CD4-positive, alpha-beta T cell treated with Interleukin-17A for 4 hours (primary cell): ENCODE measurements at regions not wholly inside any gene's neighbourhood (a gene's known extent, or its start where the extent isn't known, plus 50 kb on each side); places are given as distances from the start of the nearest gene placed in this dataset.
"Not testable (repeated sequence)": the region's sequence is repeated elsewhere in the genome, so short reads cannot be mapped to it uniquely, and the experiment has no call there.

ENCODE experiments used
- DNase-seq: peaks from one replicate; pipeline ENCODE4 v3.0.0-alpha.2; 2020; ENCODE audit warnings: mixed read lengths

DNA sequence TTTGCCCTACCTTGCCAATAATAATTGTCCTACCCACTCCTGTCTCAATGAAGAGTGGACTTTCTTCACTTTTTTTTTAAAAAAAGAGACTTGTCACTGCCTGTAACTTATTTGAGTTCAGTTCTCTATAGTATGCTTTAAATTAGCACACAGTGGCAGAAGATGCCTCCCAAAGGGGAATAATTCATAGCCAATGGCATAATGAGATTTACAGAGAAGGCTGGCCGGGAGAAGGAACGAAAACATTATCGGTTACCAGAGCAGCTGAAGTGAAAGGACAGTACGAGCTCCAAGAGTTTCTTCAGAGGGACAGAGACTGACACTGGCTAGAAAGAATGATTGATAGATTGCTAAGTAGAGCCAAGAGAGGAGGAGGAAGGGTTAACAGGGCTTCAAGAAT, 356.3 kb downstream of the EMP1 start:
- no peak for DNase-seq

GRCh38 chr12:13547283-13547682, 350.8 kb downstream of the EMP1 start:
- no peak for DNase-seq

- DNase-seq = no peak
Observed at GRCh38 chr12:13546231-13546630, 349.7 kb downstream of the EMP1 start.

GRCh38 chr12:13539051-13539450, 342.5 kb downstream of the EMP1 start:
- no peak for DNase-seq

GRCh38 chr12:13538136-13538535, 341.6 kb downstream of the EMP1 start:
- DNase-seq = no peak

DNA sequence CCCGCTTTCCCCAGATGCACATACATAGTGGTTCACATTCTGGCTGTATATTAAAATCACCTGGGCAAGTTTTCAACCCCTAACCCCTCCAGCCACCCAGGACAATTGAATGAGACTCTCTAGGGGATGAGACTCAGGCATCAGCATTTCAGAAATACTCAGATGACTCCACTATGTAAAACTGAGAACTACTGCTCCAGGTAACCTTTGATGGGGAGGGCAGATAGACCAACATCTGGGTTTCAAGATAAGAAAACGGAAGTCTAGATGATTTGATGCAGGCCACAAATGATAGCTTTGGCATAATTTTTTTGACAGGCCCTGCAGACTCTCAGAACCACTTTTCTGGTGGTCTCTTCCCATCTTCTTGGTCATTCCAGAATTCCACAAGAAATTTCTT, 341.1 kb downstream of the EMP1 start:
- no peak for DNase-seq

- no peak for DNase-seq
Observed at GRCh38 chr12:13536219-13536910, 339.8 kb downstream of the EMP1 start.

- peak; percentile 8 for DNase-seq
Observed at GRCh38 chr12:13534645-13535398, 338.3 kb downstream of the EMP1 start.

DNA sequence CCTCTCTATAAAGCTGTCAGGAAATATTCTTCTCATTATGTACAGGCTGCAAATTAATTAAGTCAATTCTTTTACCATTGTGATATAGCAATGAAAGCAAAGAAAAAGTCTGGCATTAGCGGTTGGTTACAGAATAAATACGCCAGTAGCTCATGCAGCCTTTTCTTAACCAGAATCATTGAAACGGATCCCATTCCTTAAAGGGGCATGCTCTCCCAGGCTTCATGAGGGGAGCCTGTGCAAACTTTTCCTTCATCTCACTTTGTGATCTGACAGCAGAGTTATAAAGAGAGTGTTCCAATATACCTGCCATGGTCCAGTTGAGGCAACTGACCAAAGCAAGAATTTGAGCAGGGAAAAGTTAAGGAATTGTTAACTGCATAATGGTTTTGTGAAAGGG, 337.7 kb downstream of the EMP1 start:
- DNase-seq = no peak

DNA sequence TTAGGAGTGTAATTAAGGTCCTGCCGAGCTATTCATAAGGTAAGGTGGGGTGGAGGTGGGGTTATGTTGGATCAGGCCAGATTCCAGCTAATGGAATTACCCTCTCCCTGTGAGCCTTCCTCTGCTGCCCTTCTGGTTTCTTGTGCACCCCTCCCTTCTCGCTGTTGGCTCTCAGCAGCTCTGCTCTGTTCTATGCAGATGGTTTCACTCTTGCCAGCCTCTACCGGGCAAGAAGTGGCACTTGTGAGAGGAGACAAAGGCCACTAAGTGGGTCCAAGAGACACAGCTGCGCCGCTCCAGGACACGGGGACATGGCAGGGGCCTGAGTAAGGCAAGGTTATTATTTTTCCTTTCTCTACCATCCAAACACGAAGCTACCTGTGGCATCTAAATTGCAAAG, 334.4 kb downstream of the EMP1 start:
- DNase-seq = no peak

GRCh38 chr12:13526185-13526921, 329.8 kb downstream of the EMP1 start:
- not testable (repeated sequence) for DNase-seq

- DNase-seq = no peak
Observed at GRCh38 chr12:13523536-13524307, 327.2 kb downstream of the EMP1 start.

DNA sequence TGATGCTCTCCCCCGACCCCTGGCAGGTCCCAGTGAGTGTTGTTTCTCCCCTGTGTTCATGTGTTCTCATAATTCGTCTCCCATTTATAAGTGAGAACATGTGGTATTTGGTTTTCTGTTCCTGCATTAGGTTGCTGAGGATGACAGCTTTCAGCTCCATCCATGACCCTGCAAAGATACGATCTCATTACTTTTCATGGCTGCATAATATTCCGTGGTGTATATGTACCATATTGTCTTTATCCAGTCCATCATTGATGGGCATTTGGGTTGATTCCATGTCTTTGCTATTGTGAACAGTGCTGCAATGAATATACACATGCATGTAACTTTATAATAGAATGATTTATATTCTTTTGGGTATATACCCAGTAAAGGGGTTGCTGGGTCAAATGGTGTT, 321.5 kb downstream of the EMP1 start:
- not testable (repeated sequence) for DNase-seq

GRCh38 chr12:13509740-13510139, 313.2 kb downstream of the EMP1 start:
- no peak for DNase-seq

GRCh38 chr12:13505636-13506035, 309.1 kb downstream of the EMP1 start:
- no peak for DNase-seq

DNA sequence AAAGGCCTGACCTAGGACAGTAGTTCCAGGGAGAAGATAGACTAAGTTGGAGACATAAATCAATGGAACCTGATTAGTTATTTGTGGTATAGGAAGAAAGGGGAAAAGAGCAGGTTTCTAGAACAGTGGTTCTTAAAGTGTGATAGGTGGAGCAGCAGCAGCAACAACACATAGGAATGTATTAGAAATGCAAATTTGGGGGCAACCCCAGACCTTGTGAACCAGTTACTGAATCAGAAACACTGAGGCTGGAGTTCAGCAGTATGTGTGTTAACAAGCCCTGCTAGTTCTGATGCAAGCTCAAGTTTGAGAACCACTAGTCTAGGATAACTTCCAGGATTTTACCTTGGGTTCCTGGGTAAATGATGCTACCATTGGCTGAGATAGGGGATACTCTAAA, 308.7 kb downstream of the EMP1 start:
- no peak for DNase-seq

GRCh38 chr12:13504736-13505135, 308.2 kb downstream of the EMP1 start:
- no peak for DNase-seq

DNA sequence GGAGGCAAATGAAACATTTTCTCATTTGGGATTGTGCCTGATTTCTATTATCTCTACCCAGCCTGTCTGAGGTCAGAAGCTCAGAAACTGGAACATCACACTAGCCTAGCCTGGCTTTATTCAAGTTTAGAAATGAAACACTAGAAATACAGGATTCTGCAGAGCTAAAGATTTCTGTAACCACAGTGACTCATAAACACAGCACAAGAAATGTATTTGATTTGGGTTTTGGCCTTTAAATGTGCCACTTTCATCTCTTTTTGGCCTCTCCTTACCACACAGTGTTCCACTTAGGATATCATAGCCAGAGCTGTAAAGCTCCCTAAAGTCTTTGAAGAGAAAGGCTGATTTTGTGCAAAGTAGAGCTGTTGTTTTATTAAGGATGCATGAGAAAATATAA, 307.5 kb downstream of the EMP1 start:
- DNase-seq = no peak

DNA sequence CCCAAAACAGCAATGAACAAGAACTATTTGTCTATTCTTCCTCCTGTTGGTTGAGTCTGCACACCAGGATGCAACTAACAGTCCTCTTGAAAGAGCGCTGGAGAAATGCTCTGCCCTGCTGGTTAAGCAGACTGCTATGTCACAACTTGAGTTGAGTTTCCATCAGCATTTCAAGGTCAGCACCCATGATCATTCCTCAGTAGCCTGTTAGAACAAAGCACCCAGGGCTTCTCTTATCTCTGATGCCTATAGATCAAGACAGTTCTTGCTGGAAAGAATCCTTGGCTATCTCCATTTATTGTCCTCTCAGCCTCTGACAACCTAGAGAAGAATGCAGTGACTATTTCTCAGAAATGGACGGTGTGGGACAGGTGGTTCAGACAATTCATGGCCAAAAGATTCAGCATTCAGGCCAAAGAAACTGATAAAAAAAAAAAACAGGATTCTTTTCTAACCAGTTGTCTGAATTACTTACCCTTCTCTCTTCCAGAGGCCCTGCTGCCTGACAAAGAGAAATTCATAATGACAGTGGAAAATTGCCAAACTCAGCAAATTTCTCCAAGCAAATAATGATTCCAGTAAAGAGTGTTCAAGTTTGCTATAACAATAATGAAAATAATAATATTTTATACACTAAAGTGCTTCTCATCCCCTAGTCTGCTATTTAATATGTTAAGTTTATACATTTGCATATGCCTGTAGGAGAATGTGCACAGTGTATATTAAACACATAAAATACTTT, 306.7 kb downstream of the EMP1 start:
- DNase-seq = no peak

DNA sequence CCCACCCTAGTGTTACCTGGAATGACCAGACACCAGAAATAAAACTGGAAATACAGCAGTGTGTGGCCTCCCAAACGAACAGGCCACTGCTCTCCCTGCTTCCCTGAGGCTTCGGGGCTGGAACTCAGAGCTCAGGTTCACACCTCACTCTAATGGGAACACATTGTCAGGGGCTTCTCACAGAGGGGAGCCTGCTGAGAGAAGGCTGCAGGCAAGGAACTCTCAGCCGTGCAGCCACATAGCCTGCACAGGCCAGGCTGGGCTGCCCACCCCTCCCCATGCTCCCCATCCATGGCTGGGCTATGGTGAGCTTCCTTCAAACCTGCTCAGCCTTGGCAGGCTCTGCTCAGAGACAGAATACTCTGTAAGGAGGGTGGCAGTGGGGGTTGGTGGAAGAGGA, 302.5 kb downstream of the EMP1 start:
- DNase-seq = no peak

GRCh38 chr12:13496111-13496510, 299.6 kb downstream of the EMP1 start:
- no peak for DNase-seq

- DNase-seq = no peak
Observed at GRCh38 chr12:13489246-13489645, 292.7 kb downstream of the EMP1 start.
